HepG2 (cell line): ENCODE measurements at regions not wholly inside any gene's neighbourhood (a gene's known extent, or its start where the extent isn't known, plus 50 kb on each side); places are given as distances from the start of the nearest gene placed in this dataset.
A peak's percentile ranks its signal among the peaks of the same experiment; 100 is the strongest.

Source experiments
- ARHGAP35 ChIP-seq: sonication (generic); formaldehyde crosslinking; IDR thresholded peaks from 2 replicates; pipeline ENCODE4 v1.9.0; 2022; ENCODE audit warnings: mild to moderate bottlenecking, inconsistent platforms, moderate library complexity, missing genetic modification reagents, borderline replicate concordance
- BORCS8-MEF2B ChIP-seq: sonication (generic); formaldehyde crosslinking; IDR thresholded peaks from 2 replicates; pipeline ENCODE4 v1.8.0; 2022; ENCODE audit warnings: mild to moderate bottlenecking, missing genetic modification reagents
- CEBPG ChIP-seq: IDR thresholded peaks from 2 replicates; pipeline ENCODE4 v1.6.1; 2016
- EHMT2 ChIP-seq: fragments of 200-600 bp; sonication (generic); IDR thresholded peaks from 2 replicates; pipeline ENCODE4 v1.7.0; 2017; ENCODE audit warnings: antibody characterized with exemption, low read depth, low read length, borderline replicate concordance
- FOXA1 ChIP-seq, 2 experiments: fragments of 450-650 bp in 1 of 2; sonication (generic) in 1 of 2; formaldehyde crosslinking in 1 of 2; IDR thresholded peaks; 2 replicates each; pipeline versions ENCODE4 v1.4.0 to v1.6.1; 2016 to 2020; ENCODE audit warnings: missing genetic modification reagents in 1 of 2
- FOXK1 ChIP-seq: sonication (generic); formaldehyde crosslinking; IDR thresholded peaks from 2 replicates; pipeline ENCODE4 v1.4.0; 2020; ENCODE audit warnings: low read depth, missing genetic modification reagents, borderline replicate concordance
- GATAD1 ChIP-seq: IDR thresholded peaks from 2 replicates; pipeline ENCODE4 v1.6.1; 2016; ENCODE audit warnings: missing genetic modification reagents, missing compliant biosample characterization
- HOXA3 ChIP-seq: sonication (generic); formaldehyde crosslinking; IDR thresholded peaks from 2 replicates; pipeline ENCODE4 v1.5.0; 2020; ENCODE audit warnings: missing genetic modification reagents
- KDM5B ChIP-seq: sonication (generic); formaldehyde crosslinking; IDR thresholded peaks from 2 replicates; pipeline ENCODE4 v1.4.0; 2020; ENCODE audit warnings: missing genetic modification reagents, mild to moderate bottlenecking, borderline replicate concordance
- MXI1 ChIP-seq: IDR thresholded peaks from 3 replicates; pipeline ENCODE4 v1.6.1; 2012; ENCODE audit warnings: low read depth, low read length, inconsistent platforms, borderline replicate concordance
- PHF21A ChIP-seq: sonication (generic); formaldehyde crosslinking; IDR thresholded peaks from 2 replicates; pipeline ENCODE4 v1.5.0; 2020; ENCODE audit warnings: mild to moderate bottlenecking, missing genetic modification reagents
- TBP ChIP-seq: sonication (generic); formaldehyde crosslinking; IDR thresholded peaks from 2 replicates; pipeline ENCODE4 v1.5.0; 2020; ENCODE audit warnings: missing genetic modification reagents
- ZBTB38 ChIP-seq: sonication (generic); formaldehyde crosslinking; IDR thresholded peaks from 2 replicates; pipeline ENCODE4 v1.5.1; 2020; ENCODE audit warnings: mild to moderate bottlenecking, missing genetic modification reagents
- ZFP62 ChIP-seq: sonication (generic); formaldehyde crosslinking; IDR thresholded peaks from 2 replicates; pipeline ENCODE4 v1.4.0; 2020; ENCODE audit warnings: missing genetic modification reagents
- ZNF160 ChIP-seq: sonication (generic); formaldehyde crosslinking; IDR thresholded peaks from 2 replicates; pipeline ENCODE4 v1.8.0; 2022; ENCODE audit warnings: mild to moderate bottlenecking, inconsistent platforms, missing genetic modification reagents
- ZNF224 ChIP-seq: sonication (generic); formaldehyde crosslinking; IDR thresholded peaks from 2 replicates; pipeline ENCODE4 v1.5.0; 2020; ENCODE audit warnings: mild to moderate bottlenecking, missing genetic modification reagents
- ZNF30 ChIP-seq: sonication (generic); formaldehyde crosslinking; IDR thresholded peaks from 2 replicates; pipeline ENCODE4 v1.5.0; 2020; ENCODE audit warnings: mild to moderate bottlenecking, missing genetic modification reagents
- ZNF44 ChIP-seq: sonication (generic); formaldehyde crosslinking; IDR thresholded peaks from 2 replicates; pipeline ENCODE4 v1.5.1; 2020; ENCODE audit warnings: mild to moderate bottlenecking, missing genetic modification reagents
- ZNF558 ChIP-seq: sonication (generic); formaldehyde crosslinking; IDR thresholded peaks from 2 replicates; pipeline ENCODE4 v1.9.0; 2022; ENCODE audit warnings: mild to moderate bottlenecking, missing genetic modification reagents, borderline replicate concordance
- ZNF772 ChIP-seq: sonication (generic); formaldehyde crosslinking; IDR thresholded peaks from 2 replicates; pipeline ENCODE4 v1.5.0; 2020; ENCODE audit warnings: mild to moderate bottlenecking, missing genetic modification reagents
- ZNF792 ChIP-seq: IDR thresholded peaks from 2 replicates; pipeline ENCODE4 v1.6.1; 2016
- ZSCAN31 ChIP-seq: sonication (generic); formaldehyde crosslinking; IDR thresholded peaks from 2 replicates; pipeline ENCODE4 v1.5.0; 2020; ENCODE audit warnings: low read depth, mild to moderate bottlenecking, missing genetic modification reagents
- TF ChIP-seq, protein P1 (sequence below): sonication (generic); formaldehyde crosslinking; IDR thresholded peaks from 2 replicates; pipeline ENCODE4 v1.4.0; 2020; ENCODE audit warnings: mild to moderate bottlenecking, low read depth, missing genetic modification reagents
- TF ChIP-seq, protein P2 (sequence below): sonication (generic); formaldehyde crosslinking; IDR thresholded peaks from 2 replicates; pipeline ENCODE4 v1.5.0; 2020; ENCODE audit warnings: missing genetic modification reagents, mild to moderate bottlenecking, borderline replicate concordance
- TF ChIP-seq, protein P3 (sequence below): IDR thresholded peaks from 2 replicates; pipeline ENCODE4 v1.6.1; 2018; ENCODE audit warnings: missing genetic modification reagents
- TF ChIP-seq, protein P4 (sequence below): IDR thresholded peaks from 2 replicates; pipeline ENCODE4 v1.6.1; 2016; ENCODE audit warnings: missing genetic modification reagents, missing compliant biosample characterization
- TF ChIP-seq, protein P5 (sequence below): fragments of 450-650 bp; IDR thresholded peaks from 2 replicates; pipeline ENCODE4 v1.6.1; 2016

DNA sequence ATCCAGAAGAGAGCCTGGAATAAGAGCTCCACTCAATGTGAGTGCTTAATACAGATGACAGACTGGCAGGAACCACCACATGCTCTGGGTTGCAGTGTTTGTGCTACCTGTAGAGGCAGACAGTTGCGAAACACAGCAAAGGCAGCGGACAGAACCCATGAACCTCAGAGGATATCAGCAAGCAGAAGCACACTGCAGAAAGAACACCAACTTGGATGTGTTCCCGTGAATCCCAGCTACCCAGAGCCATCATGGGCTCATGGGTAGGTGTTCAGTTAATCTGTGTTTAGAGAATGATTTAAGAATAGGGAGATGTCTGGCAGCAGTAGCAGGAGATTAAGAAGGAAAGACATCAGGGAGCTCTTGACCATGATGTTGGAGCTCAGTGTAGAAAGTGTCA lies 133.3 kb upstream of the FOXQ1 start (continued):
- TF ChIP-seq ARHGAP35 (CRISPR knock-in tag) (no peak), BORCS8-MEF2B (CRISPR knock-in tag) (no peak; the same call in 1 of the 2 replicates), ZNF160 (CRISPR knock-in tag) (no peak), KDM5B (CRISPR knock-in tag) (no peak), ZNF30 (CRISPR knock-in tag) (no peak), EHMT2 (no peak), ZNF772 (CRISPR knock-in tag) (peak; percentile 81), CEBPG (CRISPR knock-in tag) (peak; percentile 99), HOXA3 (CRISPR knock-in tag) (peak; percentile 60), FOXK1 (no peak), PHF21A (peak; percentile 46; the same call in 1 of the 2 replicates), ZSCAN31 (CRISPR knock-in tag) (peak; percentile 62; the same call in 1 of the 2 replicates), TBP (CRISPR knock-in tag) (no peak), ZNF558 (no peak), ZNF792 (CRISPR knock-in tag) (no peak), GATAD1 (CRISPR knock-in tag) (no peak), ZFP62 (no peak), FOXA1 (IDR thresholded peaks at IDR 0.05) (no peak), FOXA1 (CRISPR knock-in tag; IDR thresholded peaks at IDR 0.05) (no peak), ZNF224 (CRISPR knock-in tag) (no peak), ZBTB38 (CRISPR knock-in tag) (peak; percentile 99), ZNF44 (CRISPR knock-in tag) (no peak; the same call in 1 of the 2 replicates), MXI1 (no peak; the same call in 2 of the 3 replicates)
- TF ChIP-seq, protein P1, sequence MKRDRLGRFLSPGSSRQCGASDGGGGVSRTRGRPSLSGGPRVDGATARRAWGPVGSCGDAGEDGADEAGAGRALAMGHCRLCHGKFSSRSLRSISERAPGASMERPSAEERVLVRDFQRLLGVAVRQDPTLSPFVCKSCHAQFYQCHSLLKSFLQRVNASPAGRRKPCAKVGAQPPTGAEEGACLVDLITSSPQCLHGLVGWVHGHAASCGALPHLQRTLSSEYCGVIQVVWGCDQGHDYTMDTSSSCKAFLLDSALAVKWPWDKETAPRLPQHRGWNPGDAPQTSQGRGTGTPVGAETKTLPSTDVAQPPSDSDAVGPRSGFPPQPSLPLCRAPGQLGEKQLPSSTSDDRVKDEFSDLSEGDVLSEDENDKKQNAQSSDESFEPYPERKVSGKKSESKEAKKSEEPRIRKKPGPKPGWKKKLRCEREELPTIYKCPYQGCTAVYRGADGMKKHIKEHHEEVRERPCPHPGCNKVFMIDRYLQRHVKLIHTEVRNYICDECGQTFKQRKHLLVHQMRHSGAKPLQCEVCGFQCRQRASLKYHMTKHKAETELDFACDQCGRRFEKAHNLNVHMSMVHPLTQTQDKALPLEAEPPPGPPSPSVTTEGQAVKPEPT (CRISPR knock-in tag) = no peak
- TF ChIP-seq, protein P2, sequence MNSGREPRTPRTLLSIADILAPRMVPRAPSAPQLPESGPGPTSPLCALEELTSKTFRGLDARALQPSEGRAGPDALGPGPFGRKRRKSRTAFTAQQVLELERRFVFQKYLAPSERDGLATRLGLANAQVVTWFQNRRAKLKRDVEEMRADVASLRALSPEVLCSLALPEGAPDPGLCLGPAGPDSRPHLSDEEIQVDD (CRISPR knock-in tag) = no peak
- TF ChIP-seq, protein P3, sequence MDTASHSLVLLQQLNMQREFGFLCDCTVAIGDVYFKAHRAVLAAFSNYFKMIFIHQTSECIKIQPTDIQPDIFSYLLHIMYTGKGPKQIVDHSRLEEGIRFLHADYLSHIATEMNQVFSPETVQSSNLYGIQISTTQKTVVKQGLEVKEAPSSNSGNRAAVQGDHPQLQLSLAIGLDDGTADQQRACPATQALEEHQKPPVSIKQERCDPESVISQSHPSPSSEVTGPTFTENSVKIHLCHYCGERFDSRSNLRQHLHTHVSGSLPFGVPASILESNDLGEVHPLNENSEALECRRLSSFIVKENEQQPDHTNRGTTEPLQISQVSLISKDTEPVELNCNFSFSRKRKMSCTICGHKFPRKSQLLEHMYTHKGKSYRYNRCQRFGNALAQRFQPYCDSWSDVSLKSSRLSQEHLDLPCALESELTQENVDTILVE (CRISPR knock-in tag) = no peak
- TF ChIP-seq, protein P4, sequence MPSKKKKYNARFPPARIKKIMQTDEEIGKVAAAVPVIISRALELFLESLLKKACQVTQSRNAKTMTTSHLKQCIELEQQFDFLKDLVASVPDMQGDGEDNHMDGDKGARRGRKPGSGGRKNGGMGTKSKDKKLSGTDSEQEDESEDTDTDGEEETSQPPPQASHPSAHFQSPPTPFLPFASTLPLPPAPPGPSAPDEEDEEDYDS (CRISPR knock-in tag) = no peak; the same call in 1 of the 2 replicates
- TF ChIP-seq, protein P5, sequence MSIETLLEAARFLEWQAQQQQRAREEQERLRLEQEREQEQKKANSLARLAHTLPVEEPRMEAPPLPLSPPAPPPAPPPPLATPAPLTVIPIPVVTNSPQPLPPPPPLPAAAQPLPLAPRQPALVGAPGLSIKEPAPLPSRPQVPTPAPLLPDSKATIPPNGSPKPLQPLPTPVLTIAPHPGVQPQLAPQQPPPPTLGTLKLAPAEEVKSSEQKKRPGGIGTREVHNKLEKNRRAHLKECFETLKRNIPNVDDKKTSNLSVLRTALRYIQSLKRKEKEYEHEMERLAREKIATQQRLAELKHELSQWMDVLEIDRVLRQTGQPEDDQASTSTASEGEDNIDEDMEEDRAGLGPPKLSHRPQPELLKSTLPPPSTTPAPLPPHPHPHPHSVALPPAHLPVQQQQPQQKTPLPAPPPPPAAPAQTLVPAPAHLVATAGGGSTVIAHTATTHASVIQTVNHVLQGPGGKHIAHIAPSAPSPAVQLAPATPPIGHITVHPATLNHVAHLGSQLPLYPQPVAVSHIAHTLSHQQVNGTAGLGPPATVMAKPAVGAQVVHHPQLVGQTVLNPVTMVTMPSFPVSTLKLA = no peak
